GM18873 (cell line): ENCODE measurements at regions not wholly inside any gene's neighbourhood (a gene's known extent, or its start where the extent isn't known, plus 50 kb on each side); places are given as distances from the start of the nearest gene placed in this dataset.
"Not testable (repeated sequence)": the region's sequence is repeated elsewhere in the genome, so short reads cannot be mapped to it uniquely, and the experiment has no call there.

Source experiments
- ATAC-seq: cut with Tn5 transposase; IDR thresholded peaks from one replicate; pipeline ENCODE4 v1.9.1; 2021; ENCODE audit warnings: mild to moderate bottlenecking, moderate library complexity, moderate number of reproducible peaks; ENCODE audit not compliant: unreplicated experiment, low FRiP score

DNA sequence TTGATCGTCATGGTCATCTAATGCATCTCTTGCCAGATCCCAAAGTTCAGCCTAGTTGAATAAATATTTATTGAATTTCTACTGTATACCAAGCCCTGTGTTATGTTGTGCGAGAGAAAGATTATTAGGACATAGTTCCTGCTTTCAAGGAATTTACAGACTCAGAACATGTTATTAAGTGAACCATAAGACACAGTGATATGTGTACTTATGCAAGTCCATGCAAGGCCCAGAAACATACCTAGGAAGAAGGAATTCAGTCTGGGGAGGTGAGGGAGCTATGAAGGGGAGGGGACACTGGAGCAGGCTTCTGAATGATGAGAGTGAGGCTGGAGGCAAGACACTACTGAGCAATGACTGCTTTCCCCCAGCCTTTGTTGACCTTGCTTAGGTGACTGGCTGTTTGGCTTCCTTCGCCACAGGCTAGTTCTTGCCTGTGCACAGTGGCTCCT, 81.4 kb downstream of the ACAA2 start:
- ATAC-seq, result no peak

DNA sequence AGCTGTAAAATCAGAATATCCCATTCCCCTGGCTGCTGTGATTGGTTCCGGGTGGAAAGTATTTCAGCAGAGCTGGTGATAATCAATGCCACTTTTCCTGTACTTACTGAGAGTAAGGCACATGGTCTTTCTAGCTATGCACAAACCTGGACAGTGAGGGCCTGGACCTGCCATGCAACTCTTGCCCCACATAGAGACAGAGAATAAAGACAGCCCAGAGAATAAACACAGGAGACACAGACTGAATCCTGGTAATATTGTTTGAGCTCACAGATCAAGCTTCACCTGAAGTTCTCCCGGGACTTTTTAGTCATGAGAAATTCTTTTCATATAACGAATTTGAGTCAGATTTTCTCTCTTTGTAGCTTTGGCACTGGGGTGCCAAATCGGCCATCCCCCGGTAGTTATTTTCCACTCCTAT, 81.9 kb downstream of the ACAA2 start:
- no peak for ATAC-seq

DNA sequence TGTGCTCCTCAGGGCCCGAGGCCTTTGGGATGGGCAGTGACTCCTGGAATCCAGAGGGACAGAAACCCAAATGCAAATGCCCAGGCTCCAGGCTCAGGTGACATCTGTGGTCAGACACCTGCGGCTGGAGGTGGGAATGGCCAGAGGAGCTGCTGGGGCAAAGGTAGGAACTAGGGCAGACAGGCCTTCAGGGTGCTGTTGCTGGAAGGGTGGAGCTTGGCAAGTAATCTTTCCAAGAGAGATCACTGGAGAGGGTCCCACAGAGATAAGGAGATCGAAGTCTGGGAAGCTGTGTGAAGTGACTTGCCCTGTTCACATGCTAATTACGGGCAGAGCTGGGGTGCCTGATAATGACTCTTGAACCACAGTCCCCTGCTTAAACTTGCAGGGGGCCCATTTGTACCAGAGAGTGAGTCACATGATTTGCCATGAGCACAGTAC, 82.4 kb downstream of the ACAA2 start:
- no peak for ATAC-seq

DNA sequence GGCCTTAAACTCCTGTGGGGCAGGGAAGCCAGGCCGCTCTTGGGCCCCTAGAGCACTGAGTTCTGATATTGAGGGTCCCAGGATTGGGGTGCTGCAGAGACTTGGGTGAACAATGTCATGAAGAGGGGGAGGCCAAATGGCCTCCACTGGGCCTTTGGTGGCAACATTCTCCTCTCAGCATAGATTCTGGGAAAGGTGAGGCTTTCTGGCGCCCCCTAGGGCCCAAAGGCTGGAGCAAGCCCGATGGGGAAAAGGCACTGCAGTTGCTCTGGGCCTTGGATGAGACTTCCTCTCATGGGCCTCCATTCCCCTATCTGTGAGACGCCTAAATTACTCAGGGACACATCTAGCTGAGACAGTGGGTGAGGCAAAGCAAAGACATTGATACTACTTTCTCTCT, 84.8 kb downstream of the ACAA2 start:
- no peak for ATAC-seq

DNA sequence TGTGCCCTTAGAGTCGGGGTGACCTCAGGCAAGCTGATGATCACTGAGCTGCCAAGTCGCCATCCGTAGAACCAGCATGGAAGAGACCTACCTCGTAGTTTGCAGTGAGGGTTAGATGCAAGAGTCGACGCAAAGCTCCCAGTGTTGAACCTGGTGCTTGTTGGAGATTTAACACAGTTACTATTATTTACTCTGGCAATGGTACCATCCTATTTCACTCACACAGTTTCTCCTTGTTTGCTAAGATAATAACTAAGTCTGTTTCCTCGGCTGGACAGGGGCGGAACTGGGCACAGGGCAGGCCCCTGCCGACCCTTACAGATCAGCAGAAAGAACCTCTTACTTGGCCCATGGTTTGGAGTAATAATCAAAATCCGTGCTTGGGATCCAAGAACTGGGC, 85.5 kb downstream of the ACAA2 start:
- ATAC-seq, result no peak

DNA sequence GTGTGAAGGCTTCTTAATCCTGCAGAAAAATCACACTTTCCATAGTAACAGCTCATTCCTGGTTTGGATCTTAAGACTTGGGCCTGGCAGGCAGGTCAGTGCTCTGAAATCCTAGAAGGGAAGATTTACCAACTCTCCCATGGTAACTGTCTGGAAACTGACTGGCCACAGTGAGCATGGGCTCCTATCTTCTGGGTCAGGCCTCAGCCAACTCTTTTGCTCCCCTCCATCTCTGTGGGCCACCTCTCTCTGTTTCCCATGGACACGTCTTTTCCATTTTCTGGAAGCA, 86.7 kb downstream of the ACAA2 start:
- no peak for ATAC-seq

DNA sequence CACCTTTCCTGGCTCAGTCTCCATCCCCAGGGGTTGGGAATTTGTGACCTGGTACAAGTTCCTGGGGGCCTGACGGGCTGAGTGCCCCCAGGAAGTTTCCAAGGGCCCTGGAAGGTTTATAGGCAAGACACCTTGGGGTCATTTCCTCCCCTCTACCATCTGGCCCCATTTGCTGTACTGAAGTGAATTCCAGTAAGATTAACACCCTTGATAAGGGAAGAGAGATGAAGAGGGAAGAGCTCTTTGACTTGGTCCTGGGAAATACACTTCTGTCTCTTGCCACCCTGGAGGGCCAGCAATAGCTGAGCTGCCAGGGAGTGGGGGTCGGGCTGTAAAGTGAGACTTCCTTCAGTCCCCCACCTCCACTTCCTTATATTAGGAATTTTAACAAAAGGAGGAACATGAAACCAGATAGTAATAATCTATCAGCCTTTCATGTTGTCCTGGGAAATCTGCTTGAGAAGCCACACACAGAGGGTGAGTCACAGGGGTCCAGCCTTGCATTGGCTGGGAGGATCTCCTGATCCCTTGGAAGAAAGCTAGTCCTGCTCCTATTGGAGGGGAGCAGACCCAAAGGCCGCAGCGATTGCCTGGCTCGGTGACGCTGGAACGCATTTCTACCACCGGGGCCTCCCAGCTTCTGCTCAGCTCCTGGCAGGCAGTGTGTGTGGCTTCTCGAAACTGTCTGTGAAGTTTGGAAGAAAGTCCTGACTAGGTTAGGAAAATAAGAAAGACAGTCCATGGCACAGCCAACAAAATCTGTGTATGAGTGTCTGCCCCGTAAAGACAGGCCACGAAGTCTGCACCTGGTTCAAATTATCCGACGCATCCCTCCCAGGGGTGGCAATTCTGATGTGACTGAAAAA, 87.3 kb downstream of the ACAA2 start:
- ATAC-seq, result no peak

DNA sequence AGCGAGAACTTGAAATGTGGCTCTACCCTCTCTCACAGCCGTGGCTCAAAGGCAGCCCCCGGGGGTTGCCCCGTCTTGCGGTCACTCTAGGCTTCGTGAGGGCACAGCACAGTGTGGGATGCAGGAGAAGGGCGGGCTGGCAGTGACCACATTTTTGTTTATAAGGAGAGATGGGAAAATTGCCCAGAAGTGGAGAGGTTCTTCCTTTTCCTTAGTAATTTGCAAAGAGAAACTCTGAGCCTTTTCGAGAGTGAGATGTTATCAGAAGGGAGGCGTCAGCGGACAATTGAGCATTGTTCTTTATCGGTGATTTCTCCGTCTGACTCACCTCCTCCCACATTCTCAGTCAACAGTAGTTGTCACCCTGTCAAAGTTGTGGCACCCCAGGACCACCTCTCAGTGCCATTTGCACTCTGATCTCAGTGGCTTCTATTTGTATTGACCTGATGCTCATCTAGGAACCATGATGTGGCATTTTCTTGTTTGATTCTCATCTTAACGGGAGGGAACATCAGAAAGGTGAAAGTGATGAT, 89.6 kb downstream of the ACAA2 start:
- ATAC-seq, result no peak

DNA sequence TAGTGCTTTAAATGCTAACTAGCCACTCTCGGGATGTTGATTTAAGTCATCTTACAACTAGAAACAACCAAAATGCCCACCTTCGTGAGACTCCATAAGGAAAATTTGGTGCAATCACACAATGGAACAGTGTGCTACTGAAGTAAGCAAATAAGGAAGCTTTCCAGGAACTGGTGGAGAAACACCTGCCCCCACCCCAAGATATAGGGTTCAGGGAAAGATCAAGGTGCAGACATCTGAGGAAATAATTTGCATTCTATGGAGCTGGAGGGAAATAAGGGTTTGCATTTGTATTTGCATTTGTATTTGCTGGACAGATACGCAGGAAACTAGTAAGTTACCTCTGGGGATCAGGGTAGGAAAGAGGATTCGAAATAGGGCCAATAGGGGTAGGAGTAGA, 90.9 kb downstream of the ACAA2 start:
- no peak for ATAC-seq

DNA sequence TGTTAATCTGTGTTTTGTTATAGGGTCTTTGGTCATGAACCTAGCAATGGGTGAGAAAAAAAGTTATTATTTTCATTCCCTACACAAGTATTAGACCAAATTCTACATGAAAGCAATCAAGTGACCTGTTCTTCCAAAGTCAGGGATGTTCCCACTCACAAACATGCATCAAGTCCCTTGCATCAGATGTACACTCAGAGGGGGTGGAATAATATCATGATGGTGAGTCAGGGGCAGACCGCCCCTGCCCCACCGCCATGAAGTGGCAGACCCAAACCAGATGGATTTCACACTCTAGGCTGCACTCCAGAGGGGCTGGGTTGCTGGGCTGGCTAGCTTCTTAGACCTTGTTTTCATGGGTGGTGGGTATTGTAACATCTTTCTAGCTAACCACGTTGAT, 91.4 kb downstream of the ACAA2 start:
- ATAC-seq, result no peak

DNA sequence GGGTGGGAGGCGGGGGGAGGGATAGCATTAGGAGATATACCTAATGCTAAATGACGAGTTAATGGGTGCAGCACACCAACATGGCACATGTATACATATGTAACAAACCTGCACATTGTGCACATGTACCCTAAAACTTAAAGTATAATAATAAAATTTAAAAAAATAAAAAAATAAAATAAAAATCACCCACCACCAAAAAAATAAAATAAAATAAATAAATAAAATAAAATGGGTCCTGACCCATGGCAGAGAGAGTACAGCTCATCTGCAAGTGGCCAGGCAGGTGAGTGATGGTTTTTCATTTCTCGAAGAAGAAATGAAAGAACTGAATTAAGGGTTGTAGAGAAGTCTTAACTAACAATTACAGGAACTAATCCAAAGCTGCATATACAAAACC, 92.4 kb downstream of the ACAA2 start:
- not testable (repeated sequence) for ATAC-seq

DNA sequence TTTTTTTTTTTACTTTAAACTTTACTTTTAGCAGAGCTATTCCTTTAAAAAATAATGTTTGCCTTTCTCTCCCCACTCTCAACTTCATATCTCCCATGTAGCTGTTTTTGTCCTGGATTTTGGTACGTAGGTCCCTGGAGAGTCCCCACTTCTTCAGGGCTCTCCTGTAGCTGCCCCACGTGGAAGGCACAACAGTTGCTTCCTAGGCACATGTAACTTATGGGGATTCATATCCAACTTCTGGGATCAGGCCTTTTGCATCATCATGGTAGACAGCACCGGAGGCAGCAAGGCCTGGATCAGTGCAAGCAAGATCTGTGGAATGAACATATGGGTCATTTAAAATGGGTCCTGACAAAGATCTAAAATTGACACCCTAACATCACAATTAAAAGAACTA, 95.7 kb downstream of the ACAA2 start:
- no peak for ATAC-seq

DNA sequence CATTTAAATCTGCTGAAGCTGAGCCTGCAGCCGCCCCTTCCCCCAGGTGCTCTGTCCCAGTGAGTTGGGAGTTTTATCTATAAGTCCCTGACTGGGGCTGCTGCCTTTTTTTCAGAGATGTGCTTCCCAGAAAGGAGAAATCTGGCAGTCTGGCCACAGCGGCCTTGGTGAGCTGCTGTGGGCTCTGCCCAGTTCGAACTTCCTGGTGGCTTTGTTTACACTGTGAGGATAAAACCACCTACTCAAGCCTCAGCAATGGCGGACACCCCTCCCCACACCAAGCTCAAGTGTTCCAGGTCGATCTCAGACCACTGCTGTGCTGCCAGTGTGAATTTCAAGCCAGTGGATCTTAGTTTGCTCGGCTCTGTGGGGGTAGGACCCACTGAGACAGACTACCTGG, 97.3 kb downstream of the ACAA2 start:
- ATAC-seq, result no peak

DNA sequence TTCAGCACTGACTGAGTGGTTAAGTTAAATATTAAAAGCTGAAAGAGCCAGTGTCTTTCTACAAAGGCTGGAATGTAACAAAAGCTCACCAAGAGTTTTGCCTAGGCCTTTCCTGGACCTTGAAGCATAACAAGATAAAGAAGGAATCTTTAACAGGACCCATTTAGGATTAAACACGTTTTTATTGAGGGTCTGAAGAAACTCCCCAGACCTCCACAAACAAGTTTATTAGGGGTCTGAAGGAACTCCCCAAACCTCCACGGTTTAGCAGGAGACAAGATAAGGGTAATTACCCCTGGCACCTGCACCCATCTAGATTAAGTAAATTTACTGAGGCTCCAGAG, 104.0 kb downstream of the ACAA2 start:
- no peak for ATAC-seq

DNA sequence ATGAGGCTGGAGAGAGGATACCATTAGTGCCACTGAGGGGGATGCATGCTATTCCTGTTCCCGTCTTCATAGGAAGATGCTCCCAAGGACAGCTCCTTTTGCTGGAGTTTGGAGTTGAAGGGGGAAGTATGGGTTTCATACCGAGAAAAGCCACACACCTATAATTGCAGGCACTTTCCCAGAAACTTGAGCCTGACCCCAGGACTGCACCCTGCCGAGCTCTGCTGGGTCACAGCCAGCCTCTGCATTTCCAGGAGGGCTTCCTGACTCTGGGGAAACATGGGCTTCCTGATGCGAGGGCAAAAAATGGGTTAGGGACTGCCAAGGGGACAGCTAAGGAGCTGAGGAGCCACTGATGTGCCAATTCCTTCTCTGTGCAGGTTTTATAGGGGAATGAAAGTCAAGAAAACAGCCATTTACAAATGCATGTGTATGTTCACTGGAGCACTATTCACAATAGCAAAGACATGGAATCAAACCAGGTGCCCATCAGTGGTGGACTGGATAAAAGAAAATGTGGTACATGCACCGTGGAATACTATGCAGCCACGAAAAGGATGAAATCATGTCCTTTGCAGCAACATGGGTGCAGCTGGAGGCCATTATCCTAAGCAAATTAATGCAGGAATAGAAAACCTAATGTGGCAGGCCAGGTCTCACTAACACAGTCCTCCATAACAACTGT, 104.5 kb downstream of the ACAA2 start:
- no peak for ATAC-seq

DNA sequence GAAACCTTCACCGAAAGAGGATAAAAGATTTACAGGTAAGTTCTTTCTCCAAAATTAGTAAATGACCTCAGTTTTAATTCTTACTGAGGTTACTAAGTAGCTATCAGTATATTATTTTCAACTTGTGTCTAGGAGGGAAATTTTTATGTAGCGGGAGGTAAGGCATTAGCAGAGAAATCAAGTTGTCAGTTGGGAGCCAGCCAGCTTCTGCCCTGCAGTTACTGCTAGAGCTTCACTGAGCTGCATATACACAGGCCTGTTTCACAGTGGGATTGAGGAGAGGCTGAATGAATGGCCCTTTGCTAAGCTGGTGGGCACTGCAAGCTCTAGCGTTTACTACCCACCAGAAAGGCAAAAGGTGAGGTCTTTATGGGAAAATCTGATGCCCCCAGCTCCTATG, 105.7 kb downstream of the ACAA2 start:
- ATAC-seq, result no peak

DNA sequence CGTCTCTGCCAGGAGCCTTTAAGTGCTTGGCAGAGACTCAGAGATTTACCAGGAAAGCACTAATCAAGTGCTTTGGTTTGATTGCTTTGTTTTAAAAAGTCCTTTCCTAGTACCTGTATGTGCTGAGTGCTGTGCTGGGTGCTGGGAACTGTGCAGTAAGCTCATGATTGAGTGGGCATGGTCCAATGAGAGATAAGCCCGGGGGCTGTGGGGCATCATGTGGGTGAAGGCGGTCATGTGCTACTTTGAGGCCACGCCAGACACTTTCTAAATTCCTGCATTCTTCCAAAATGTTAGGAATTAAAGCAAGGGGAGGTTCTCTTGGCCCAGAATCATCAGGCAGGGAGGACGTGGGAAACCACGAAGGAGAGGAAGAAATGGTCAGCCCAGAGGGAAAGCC, 109.0 kb downstream of the ACAA2 start:
- no peak for ATAC-seq

DNA sequence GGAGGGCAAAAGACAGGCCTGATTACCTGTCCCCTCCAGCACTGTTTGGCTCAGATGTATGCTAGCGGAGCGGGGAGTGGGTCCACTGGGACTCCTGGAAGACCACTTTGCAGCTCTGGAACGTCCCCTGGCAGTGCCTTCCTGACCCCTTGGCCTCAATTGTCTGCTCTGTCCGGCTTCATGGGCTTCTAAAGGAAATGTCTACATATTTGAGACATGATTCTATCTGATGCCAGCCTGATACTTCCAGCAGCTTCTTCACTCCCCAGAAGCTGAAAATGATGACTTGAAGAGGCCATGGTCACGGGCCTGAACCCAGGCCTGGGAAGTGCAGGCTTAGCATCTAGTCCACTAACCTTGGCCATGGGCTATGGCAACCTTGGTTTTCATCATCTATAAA, 112.1 kb downstream of the ACAA2 start:
- ATAC-seq, result no peak

DNA sequence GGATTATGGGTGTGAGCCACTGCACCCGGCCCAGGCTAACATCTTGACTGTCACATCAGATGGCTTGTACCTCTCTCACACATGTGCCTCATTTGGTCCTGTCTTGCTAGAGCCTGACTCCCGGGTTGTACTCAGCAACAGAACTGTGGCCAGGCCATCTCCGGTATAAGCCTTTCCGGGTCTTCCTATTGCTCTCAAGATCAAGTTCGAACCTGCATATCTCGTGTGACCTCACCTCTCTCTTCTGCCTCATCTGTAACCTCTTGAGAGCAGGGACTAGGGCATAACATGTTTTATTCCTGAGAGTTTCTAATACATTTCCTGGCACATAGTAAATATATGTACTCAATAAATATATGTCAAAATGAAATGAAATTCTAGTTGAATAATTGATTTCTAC, 114.0 kb downstream of the ACAA2 start:
- no peak for ATAC-seq

DNA sequence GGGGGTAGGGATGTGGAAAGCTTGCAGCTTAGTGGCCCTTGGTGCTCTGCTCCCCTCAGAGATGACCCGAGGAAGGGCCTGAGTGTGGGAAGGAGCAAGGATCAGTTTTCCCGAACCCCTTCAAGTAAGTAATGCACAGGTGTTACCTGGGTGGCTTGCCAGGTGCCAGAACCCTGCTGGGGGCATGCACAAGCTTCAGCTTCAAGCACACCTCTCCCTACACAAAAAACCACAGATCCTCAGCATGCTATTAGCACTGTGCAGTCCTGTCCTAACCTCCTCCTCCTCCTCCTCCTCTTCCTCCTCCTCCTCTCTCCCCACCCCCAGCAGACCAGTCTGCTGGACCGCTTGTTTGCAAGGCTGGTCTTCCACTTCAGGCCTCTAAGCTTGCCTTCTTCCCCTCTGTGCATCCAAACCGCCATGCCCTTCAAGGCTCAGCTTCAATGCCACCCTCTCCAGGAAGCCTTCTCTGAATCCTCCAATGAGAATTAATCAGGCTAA, 114.8 kb downstream of the ACAA2 start:
- ATAC-seq, result no peak

DNA sequence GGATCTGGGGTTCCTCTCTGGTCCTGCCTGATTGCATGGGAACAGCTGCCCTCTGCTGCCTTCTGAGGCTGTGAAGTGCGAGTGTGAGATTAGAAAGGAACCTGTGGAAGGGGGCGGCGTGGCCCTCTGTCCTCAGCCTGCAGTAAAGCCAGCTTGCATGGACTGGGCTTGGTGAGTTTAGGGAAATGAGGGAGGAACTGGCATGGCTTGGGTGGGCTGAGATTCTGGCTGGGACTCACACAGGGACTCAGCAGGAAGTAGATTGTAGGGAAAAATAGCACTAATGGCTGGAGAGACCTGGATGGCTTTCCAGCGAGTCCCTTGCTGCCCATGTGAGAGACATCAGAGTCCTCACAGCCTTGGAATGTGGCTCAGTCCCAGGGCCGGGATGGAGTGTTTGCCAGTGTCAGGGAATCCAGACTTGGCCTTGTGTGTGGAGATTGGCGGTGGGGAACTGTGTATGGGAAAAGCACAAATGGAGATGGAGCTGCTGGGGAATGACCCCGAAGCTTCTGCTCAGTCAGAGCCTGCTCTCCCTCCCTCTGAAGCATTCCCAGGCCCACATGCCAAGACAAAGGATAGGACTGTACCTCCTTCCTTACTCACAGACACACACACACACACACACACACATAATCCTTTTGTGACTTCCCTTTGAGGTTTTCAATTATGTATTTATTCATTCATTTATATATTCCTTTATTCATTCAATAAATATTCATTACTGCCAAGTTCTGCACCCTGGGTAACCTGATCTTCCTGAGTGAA, 115.4 kb downstream of the ACAA2 start:
- ATAC-seq, result no peak
